ENCODE measurements at regions not wholly inside any gene's neighbourhood (a gene's known extent, or its start where the extent isn't known, plus 50 kb on each side); places are given as distances from the start of the nearest gene placed in this dataset.

GRCh38 chr11:96761451-96761850, 371.6 kb downstream of the JRKL start:
- DNase-seq: no peak
- no peak overlapping the region for H3K4me3 ChIP-seq (ENCODE audit: low read depth, low read length)
- peaks cover 11% of the 10 kb centered on the region; the same call in 1 of the 2 replicates for H3K4me1 ChIP-seq
- no peak for TF ChIP-seq CTCF (IDR thresholded peaks at IDR 0.05; ENCODE audit: low read depth, low read length)
- H3K9me3 ChIP-seq: no peaks in the 10 kb centered on the region
- H3K27me3 ChIP-seq: no peaks in the 10 kb centered on the region
- no peaks in the 10 kb centered on the region for H3K36me3 ChIP-seq

- peaks cover 11% of the 10 kb centered on the region; the same call in 1 of the 2 replicates for H3K4me1 ChIP-seq
- H3K27me3 ChIP-seq: no peaks in the 10 kb centered on the region
- no peak for DNase-seq
- TF ChIP-seq CTCF (IDR thresholded peaks at IDR 0.05; ENCODE audit: low read depth, low read length): no peak
- H3K9me3 ChIP-seq: no peaks in the 10 kb centered on the region
- no peaks in the 10 kb centered on the region for H3K36me3 ChIP-seq
- no peak overlapping the region for H3K4me3 ChIP-seq (ENCODE audit: low read depth, low read length)
These were observed 373.4 kb downstream of the JRKL start for GRCh38 chr11:96763244-96763643.

- Histone ChIP-seq H3K9me3 (no peaks in the 10 kb centered on the region), H3K27me3 (no peaks in the 10 kb centered on the region), H3K36me3 (no peaks in the 10 kb centered on the region), H3K4me1 (no peaks in the 10 kb centered on the region), H3K4me3 (ENCODE audit: low read depth, low read length) (no peak overlapping the region)
- TF ChIP-seq CTCF (IDR thresholded peaks at IDR 0.05; ENCODE audit: low read depth, low read length): no peak
- no peak for DNase-seq
These were observed 388.5 kb downstream of the JRKL start for GRCh38 chr11:96778272-96778671.

GRCh38 chr11:96779030-96779429, 389.2 kb downstream of the JRKL start:
- DNase-seq: no peak
- no peaks in the 10 kb centered on the region for H3K27me3 ChIP-seq
- H3K36me3 ChIP-seq: no peaks in the 10 kb centered on the region
- H3K4me1 ChIP-seq: no peaks in the 10 kb centered on the region
- no peak overlapping the region for H3K4me3 ChIP-seq (ENCODE audit: low read depth, low read length)
- no peak for TF ChIP-seq CTCF (IDR thresholded peaks at IDR 0.05; ENCODE audit: low read depth, low read length)
- no peaks in the 10 kb centered on the region for H3K9me3 ChIP-seq

- H3K9me3 ChIP-seq: no peaks in the 10 kb centered on the region
- no peak for DNase-seq
- H3K4me3 ChIP-seq (ENCODE audit: low read depth, low read length): no peak overlapping the region
- H3K27me3 ChIP-seq: no peaks in the 10 kb centered on the region
- no peak for TF ChIP-seq CTCF (IDR thresholded peaks at IDR 0.05; ENCODE audit: low read depth, low read length)
- no peaks in the 10 kb centered on the region for H3K36me3 ChIP-seq
- no peaks in the 10 kb centered on the region; the same call in 1 of the 2 replicates for H3K4me1 ChIP-seq
These were observed 391.3 kb downstream of the JRKL start for GRCh38 chr11:96781082-96781481.

- Histone ChIP-seq H3K4me3 (ENCODE audit: low read depth, low read length) (no peak overlapping the region), H3K36me3 (no peaks in the 10 kb centered on the region), H3K9me3 (no peaks in the 10 kb centered on the region), H3K4me1 (no peaks in the 10 kb centered on the region; the same call in 1 of the 2 replicates), H3K27me3 (no peaks in the 10 kb centered on the region)
- no peak for TF ChIP-seq CTCF (IDR thresholded peaks at IDR 0.05; ENCODE audit: low read depth, low read length)
- DNase-seq: no peak
These were observed 392.8 kb downstream of the JRKL start for GRCh38 chr11:96782632-96783031.

All from BE2C (cell line).